GM12801 (cell line): ENCODE measurements at regions not wholly inside any gene's neighbourhood (a gene's known extent, or its start where the extent isn't known, plus 50 kb on each side); places are given as distances from the start of the nearest gene placed in this dataset.

ENCODE experiments used
- TF ChIP-seq, protein P1 (sequence below): IDR thresholded peaks from one replicate; pipeline ENCODE4 v1.5.1; 2011; ENCODE audit warnings: control low read depth; ENCODE audit not compliant: insufficient read length; ENCODE audit errors: extremely low read depth

DNA sequence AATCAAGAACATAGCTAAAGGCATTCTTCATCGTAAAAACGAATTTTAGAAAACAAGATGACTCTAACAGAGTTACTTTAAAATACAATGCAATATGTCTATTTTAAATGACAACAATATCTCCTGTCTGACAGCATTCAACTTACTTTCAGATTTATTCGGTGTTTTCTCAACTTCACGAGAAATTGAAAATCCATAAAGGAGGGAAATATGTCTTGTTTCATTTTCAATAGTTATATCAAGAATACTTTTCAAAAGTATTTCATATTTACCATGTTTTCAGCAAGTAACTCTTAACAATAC lies 254.8 kb downstream of the DAD1 start:
- TF ChIP-seq, protein P1, sequence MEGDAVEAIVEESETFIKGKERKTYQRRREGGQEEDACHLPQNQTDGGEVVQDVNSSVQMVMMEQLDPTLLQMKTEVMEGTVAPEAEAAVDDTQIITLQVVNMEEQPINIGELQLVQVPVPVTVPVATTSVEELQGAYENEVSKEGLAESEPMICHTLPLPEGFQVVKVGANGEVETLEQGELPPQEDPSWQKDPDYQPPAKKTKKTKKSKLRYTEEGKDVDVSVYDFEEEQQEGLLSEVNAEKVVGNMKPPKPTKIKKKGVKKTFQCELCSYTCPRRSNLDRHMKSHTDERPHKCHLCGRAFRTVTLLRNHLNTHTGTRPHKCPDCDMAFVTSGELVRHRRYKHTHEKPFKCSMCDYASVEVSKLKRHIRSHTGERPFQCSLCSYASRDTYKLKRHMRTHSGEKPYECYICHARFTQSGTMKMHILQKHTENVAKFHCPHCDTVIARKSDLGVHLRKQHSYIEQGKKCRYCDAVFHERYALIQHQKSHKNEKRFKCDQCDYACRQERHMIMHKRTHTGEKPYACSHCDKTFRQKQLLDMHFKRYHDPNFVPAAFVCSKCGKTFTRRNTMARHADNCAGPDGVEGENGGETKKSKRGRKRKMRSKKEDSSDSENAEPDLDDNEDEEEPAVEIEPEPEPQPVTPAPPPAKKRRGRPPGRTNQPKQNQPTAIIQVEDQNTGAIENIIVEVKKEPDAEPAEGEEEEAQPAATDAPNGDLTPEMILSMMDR = no peak

DNA sequence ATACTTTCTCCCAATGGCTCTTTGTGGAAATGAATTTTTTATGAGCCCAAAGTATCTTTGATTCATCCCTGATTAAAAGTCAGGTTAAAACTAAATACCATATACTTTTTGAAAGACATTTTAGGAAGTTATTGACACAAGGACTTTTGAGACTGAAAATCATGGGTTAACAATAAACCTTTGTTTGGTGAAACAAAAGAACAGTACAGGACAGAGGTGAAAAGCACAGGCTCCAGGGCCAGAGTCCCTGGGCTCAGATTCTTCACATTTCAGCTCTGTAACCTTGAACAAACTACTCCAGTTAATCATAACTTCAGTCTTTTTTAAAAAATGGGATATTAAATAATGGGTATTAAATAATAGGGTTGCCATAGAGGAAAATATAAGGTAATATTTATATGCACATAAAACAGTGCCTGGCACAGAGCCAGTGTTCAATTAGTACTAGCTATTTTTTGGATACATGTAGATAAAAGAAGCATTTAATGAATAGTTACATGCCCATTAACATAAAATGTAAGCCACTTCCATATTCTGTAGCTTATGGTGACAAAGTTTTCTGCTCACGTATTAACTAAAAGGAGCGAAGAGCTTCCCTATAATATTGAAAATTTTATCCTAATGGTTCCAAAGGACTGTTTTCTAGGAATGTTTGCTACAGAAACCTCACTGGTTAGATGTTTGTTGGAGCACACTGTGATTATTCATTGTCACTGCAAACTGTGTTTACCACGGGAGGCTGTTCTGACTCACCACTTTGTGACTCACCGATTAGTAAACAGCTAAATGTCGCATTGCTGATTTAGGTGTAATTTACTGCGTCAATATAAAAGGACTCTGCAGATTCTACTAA lies 255.4 kb downstream of the DAD1 start:
- TF ChIP-seq, protein P1 = no peak

DNA sequence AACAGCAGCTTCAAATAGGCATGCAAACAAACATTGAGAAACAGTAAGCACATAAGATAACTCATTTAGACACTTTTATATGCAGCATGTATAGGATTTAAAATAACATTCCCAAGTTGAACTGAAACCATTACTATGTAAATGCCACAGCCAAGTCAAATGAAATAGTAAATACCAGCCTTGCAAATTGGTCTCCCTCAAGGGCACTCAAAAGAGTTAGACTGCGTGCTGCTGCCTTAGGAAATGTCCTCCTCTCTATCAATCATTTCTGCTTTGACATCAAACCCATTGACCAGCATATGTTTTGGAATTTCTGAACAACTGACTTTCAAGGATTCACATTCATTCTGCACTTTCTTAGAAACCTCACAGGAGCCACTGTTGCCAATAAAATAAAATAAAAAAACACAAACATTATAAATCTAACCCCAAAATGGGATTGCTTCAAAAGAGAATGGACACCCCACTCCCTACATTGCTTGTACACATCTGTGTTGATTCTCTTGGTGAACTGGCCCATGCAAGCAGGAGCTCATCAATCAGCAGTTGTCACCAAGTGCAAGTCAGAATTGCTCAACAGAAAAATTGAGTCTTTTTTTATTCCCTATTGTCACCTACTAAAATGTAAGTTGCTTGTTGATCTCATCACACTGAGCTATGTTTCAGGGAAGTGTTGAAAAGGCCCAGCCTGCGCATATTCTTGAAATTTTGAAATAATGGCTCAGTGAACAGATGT lies 256.2 kb downstream of the DAD1 start:
- TF ChIP-seq, protein P1 = no peak

DNA sequence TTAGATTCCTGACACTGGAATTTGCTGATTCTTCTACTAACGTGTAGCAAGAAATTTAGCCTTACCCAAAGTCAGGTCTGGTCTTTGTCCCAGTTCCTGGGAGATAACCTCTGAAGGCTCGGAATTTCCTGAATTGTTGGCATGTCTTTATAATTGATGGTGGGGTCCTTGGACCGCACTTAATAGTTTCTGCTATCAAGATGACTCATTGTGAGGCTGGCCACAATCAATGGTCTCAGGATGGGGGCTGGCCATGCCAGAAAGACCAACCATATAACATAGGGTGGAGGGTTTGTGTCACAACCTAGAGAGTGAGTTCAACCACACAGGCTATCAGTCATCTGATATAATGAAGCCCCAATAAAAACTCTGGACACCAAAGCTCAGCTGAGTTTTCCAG lies 259.7 kb downstream of the DAD1 start:
- TF ChIP-seq, protein P1 = no peak

DNA sequence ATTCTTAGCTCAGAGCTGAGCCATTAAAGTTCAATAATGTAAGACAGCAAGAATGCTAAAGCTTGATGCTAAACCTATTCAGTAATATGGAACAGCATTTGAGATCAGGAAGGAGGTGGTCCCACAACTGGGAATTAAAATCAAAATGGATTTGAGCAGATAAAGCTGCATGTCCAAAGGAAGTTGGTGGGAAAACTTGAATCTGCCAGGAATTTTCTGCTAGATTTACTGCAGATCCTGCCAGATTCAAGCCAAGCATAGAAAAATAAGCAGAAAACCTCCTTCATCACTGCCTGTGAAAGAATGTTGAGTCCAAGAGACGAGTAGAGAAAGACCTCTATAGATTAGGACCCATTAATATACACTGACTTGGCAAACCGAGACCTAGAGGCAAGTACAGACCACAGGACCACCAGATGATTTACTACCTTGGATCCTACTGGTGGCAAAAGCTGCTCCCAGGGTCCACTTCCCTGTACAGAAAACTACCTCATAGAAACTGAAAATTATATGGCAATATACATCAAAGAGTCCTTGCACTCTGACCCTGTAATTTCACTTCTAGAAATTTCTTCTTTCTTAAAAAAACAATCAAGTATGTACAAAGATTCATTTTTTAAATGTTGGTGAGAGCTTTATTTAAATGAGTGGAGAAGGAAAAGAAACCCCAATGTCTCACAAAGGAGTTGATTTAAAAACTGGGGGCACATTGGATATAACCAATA lies 263.2 kb downstream of the DAD1 start:
- TF ChIP-seq, protein P1 = no peak

DNA sequence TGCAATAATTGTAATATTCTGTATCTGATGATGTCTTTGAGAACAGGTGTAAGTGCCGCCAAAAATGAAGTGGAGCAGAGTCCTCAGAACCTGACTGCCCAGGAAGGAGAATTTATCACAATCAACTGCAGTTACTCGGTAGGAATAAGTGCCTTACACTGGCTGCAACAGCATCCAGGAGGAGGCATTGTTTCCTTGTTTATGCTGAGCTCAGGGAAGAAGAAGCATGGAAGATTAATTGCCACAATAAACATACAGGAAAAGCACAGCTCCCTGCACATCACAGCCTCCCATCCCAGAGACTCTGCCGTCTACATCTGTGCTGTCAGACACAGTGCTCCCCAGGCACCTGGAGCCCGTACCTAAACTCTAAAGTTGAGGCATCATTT lies 268.7 kb downstream of the DAD1 start:
- TF ChIP-seq, protein P1 = no peak
